GM12878 (cell line): ENCODE measurements at regions not wholly inside any gene's neighbourhood (a gene's known extent, or its start where the extent isn't known, plus 50 kb on each side); places are given as distances from the start of the nearest gene placed in this dataset.

Experiments used
- BCL3 ChIP-seq: IDR thresholded peaks from 2 replicates; pipeline ENCODE4 v1.6.1; 2011; ENCODE audit warnings: borderline replicate concordance, low read depth, mild to moderate bottlenecking, moderate library complexity, low read length; ENCODE audit not compliant: insufficient read depth, poor library complexity, severe bottlenecking
- CEBPZ ChIP-seq: fragments of 150-350 bp; IDR thresholded peaks from 2 replicates; pipeline ENCODE4 v1.6.1; 2016; ENCODE audit warnings: low read depth, low read length
- CHD1 ChIP-seq: IDR thresholded peaks from 2 replicates; pipeline ENCODE4 v1.6.1; 2012; ENCODE audit warnings: low read depth, low read length, improper control_type of control experiment
- E2F4 ChIP-seq: IDR thresholded peaks from 2 replicates; pipeline ENCODE4 v1.6.1; 2012; ENCODE audit warnings: low read depth, low read length, improper control_type of control experiment
- E4F1 ChIP-seq: fragments of 450-650 bp; IDR thresholded peaks from 2 replicates; pipeline ENCODE4 v1.6.1; 2018; ENCODE audit warnings: borderline replicate concordance, mild to moderate bottlenecking; ENCODE audit not compliant: partially characterized antibody
- ESRRA ChIP-seq: IDR thresholded peaks from 2 replicates; pipeline ENCODE4 v1.6.1; 2012; ENCODE audit warnings: mild to moderate bottlenecking, low read length, improper control_type of control experiment
- EZH2 ChIP-seq: IDR thresholded peaks from 2 replicates; pipeline ENCODE4 v1.6.1; 2012; ENCODE audit warnings: low read depth, mild to moderate bottlenecking, control low read depth, inconsistent platforms, low read length, borderline replicate concordance; ENCODE audit not compliant: control insufficient read depth
- IRF3 ChIP-seq: fragments of 450-650 bp; IDR thresholded peaks from 2 replicates; pipeline ENCODE4 v1.6.1; 2014; ENCODE audit warnings: mild to moderate bottlenecking
- JUND ChIP-seq: IDR thresholded peaks from 2 replicates; pipeline ENCODE4 v1.6.1; 2012; ENCODE audit warnings: low read depth, mild to moderate bottlenecking, low read length, improper control_type of control experiment, moderate library complexity
- MAX ChIP-seq: IDR thresholded peaks from 2 replicates; pipeline ENCODE4 v1.6.1; 2012; ENCODE audit warnings: low read depth, low read length, improper control_type of control experiment
- NRF1 ChIP-seq: conservative IDR thresholded peaks from 2 replicates; pipeline ENCODE4 v1.6.1; 2011; ENCODE audit warnings: mild to moderate bottlenecking, low read depth, low read length, improper control_type of control experiment
- RAD51 ChIP-seq: fragments of 450-650 bp; IDR thresholded peaks from 2 replicates; pipeline ENCODE4 v1.6.1; 2016; ENCODE audit warnings: moderate library complexity, mild to moderate bottlenecking, inconsistent platforms
- RB1 ChIP-seq: fragments of 450-650 bp; formaldehyde crosslinking; IDR thresholded peaks from 2 replicates; pipeline ENCODE4 v1.6.1; 2017; ENCODE audit warnings: mild to moderate bottlenecking, borderline replicate concordance
- SIX5 ChIP-seq: IDR thresholded peaks from 2 replicates; pipeline ENCODE4 v1.6.1; 2011; ENCODE audit warnings: mild to moderate bottlenecking, low read depth, low read length, moderate library complexity; ENCODE audit not compliant: severe bottlenecking
- SMAD5 ChIP-seq: IDR thresholded peaks from 2 replicates; pipeline ENCODE4 v1.6.1; 2016; ENCODE audit warnings: antibody characterized with exemption, low read depth
- TCF12 ChIP-seq: IDR thresholded peaks from 2 replicates; pipeline ENCODE4 v1.6.1; 2011; ENCODE audit warnings: low read depth, mild to moderate bottlenecking, low read length
- ZNF217 ChIP-seq: fragments of 450-650 bp; IDR thresholded peaks from 2 replicates; pipeline ENCODE4 v1.6.1; 2017; ENCODE audit warnings: antibody characterized with exemption, mild to moderate bottlenecking

GRCh38 chr2:64327510-64328414 lies 126.2 kb upstream of the LGALSL start (continued):
- no peak for TF ChIP-seq E2F4
- TF ChIP-seq IRF3: no peak
- TF ChIP-seq NRF1: no peak
- no peak for TF ChIP-seq CHD1
- peak; percentile 35; the same call in 1 of the 2 replicates for TF ChIP-seq TCF12
- TF ChIP-seq JUND: no peak
- TF ChIP-seq ZNF217: no peak
- no peak for TF ChIP-seq SIX5
- no peak for TF ChIP-seq MAX
- TF ChIP-seq SMAD5: no peak
- no peak for TF ChIP-seq ESRRA
- no peak for TF ChIP-seq CEBPZ
- no peak for TF ChIP-seq RAD51
- TF ChIP-seq E4F1: no peak
- peak; percentile 16 for TF ChIP-seq BCL3
- 0 out of 2 replicates have a peak, but pooled peaks have one; percentile 14 for TF ChIP-seq RB1
- TF ChIP-seq EZH2: no peak
